K562 (cell line): ENCODE measurements at regions not wholly inside any gene's neighbourhood (a gene's known extent, or its start where the extent isn't known, plus 50 kb on each side); places are given as distances from the start of the nearest gene placed in this dataset.

Experiments used
- BRCA1 ChIP-seq, 2 experiments: fragments of 450-650 bp in 1 of 2; sonication (generic) in 1 of 2; formaldehyde crosslinking in 1 of 2; IDR thresholded peaks; 2 replicates each; pipeline versions ENCODE4 v1.5.0 to v1.6.1; 2017 to 2020; ENCODE audit warnings: mild to moderate bottlenecking in 1 of 2, missing genetic modification reagents in 1 of 2
- JUN ChIP-seq, 2 experiments: sonication (generic) in 1 of 2; formaldehyde crosslinking in 1 of 2; IDR thresholded peaks; 2 replicates each; pipeline versions ENCODE4 v1.6.1 to v1.8.0; 2012 to 2022; ENCODE audit warnings: borderline replicate concordance in 2 of 2, mild to moderate bottlenecking in 2 of 2, improper control_type of control experiment in 1 of 2, low read depth in 1 of 2, low read length in 1 of 2, missing genetic modification reagents in 1 of 2
- NBN ChIP-seq: fragments of 450-650 bp; IDR thresholded peaks from 2 replicates; pipeline ENCODE4 v1.6.1; 2016; ENCODE audit warnings: low read depth, mild to moderate bottlenecking
- POLR2A ChIP-seq: fragments of 450-650 bp; conservative IDR thresholded peaks from 2 replicates; pipeline ENCODE4 v1.6.1; 2016
- PTBP1 ChIP-seq: fragments of 200-400 bp; formaldehyde crosslinking; IDR thresholded peaks from 2 replicates; pipeline ENCODE4 v1.6.1; 2017; ENCODE audit warnings: low read depth, low read length
- RFX5 ChIP-seq: IDR thresholded peaks from 2 replicates; pipeline ENCODE4 v1.6.1; 2011; ENCODE audit warnings: low read depth, mild to moderate bottlenecking, improper control_type of control experiment, low read length
- TRIM24 ChIP-seq, 2 experiments: fragments of 450-650 bp; IDR thresholded peaks; 2 replicates each; pipeline ENCODE4 v1.6.1; 2016
- YY1 ChIP-seq, 3 experiments: IDR thresholded peaks; 2 replicates each; pipeline ENCODE4 v1.6.1; 2011; ENCODE audit warnings: low read length in 2 of 3, mild to moderate bottlenecking in 2 of 3, moderate library complexity in 2 of 3, borderline replicate concordance in 1 of 3, control low read depth in 1 of 3, low read depth in 1 of 3; ENCODE audit not compliant: insufficient read depth in 3 of 3, insufficient replicate concordance in 2 of 3, control insufficient read depth in 1 of 3, insufficient read length in 1 of 3; ENCODE audit errors: extremely low read depth in 1 of 3
- ZNF384 ChIP-seq: IDR thresholded peaks from 2 replicates; pipeline ENCODE4 v1.6.1; 2012; ENCODE audit warnings: low read depth, low read length, improper control_type of control experiment
- TF ChIP-seq, protein P1 (sequence below): fragments of 450-650 bp; IDR thresholded peaks from 2 replicates; pipeline ENCODE4 v1.6.1; 2018; ENCODE audit warnings: mild to moderate bottlenecking, low read depth; ENCODE audit not compliant: partially characterized antibody
- TF ChIP-seq, protein P2 (sequence below), 2 experiments: fragments of 450-650 bp; formaldehyde crosslinking in 1 of 2; IDR thresholded peaks; 2 replicates each; pipeline versions ENCODE4 v1.4.0 to v1.6.1; 2014 to 2020; ENCODE audit warnings: mild to moderate bottlenecking in 2 of 2, borderline replicate concordance in 1 of 2, low read depth in 1 of 2

DNA sequence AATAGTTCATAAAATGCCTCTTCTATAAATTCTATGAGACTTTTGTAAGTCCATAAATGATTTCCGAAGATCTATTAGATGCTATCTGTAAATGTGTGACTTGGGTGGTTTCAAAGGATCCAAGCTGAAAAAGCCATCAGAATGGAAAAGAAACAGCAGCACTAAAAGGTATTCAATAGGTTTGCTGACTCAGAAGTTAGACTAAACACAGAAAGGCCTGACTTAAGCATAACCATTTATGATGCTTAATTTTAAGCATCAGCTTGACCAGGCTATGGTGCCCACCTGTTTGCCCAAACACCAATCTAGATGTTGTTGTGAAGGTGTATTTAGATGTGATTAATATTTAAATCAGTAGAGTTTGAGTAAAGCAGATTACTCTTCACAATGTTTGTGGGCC lies 513.5 kb downstream of the TFAP2A start:
- TF ChIP-seq YY1 (IDR thresholded peaks at IDR 0.05; ENCODE audit: borderline replicate concordance in 1 of 3, control insufficient read depth in 1 of 3, extremely low read depth in 1 of 3, insufficient read depth in 3 of 3, insufficient read length in 1 of 3, insufficient replicate concordance in 2 of 3, low read depth in 1 of 3, low read length in 2 of 3) (no peak), PTBP1 (no peak), POLR2A (no peak), NBN (no peak), RFX5 (no peak), BRCA1 (IDR thresholded peaks at IDR 0.05) (no peak), BRCA1 (CRISPR knock-in tag; IDR thresholded peaks at IDR 0.05) (no peak), TRIM24 (IDR thresholded peaks at IDR 0.05) (no peak), JUN (IDR thresholded peaks at IDR 0.05; ENCODE audit: borderline replicate concordance, low read depth, low read length) (no peak), JUN (CRISPR knock-in tag; IDR thresholded peaks at IDR 0.05; ENCODE audit: borderline replicate concordance) (no peak), ZNF384 (no peak)
- TF ChIP-seq, protein P1, sequence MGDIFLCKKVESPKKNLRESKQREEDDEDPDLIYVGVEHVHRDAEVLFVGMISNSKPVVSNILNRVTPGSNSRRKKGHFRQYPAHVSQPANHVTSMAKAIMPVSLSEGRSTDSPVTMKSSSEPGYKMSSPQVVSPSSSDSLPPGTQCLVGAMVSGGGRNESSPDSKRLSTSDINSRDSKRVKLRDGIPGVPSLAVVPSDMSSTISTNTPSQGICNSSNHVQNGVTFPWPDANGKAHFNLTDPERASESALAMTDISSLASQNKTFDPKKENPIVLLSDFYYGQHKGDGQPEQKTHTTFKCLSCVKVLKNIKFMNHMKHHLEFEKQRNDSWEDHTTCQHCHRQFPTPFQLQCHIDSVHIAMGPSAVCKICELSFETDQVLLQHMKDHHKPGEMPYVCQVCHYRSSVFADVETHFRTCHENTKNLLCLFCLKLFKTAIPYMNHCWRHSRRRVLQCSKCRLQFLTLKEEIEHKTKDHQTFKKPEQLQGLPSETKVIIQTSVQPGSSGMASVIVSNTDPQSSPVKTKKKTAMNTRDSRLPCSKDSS = no peak
- TF ChIP-seq, protein P2, sequence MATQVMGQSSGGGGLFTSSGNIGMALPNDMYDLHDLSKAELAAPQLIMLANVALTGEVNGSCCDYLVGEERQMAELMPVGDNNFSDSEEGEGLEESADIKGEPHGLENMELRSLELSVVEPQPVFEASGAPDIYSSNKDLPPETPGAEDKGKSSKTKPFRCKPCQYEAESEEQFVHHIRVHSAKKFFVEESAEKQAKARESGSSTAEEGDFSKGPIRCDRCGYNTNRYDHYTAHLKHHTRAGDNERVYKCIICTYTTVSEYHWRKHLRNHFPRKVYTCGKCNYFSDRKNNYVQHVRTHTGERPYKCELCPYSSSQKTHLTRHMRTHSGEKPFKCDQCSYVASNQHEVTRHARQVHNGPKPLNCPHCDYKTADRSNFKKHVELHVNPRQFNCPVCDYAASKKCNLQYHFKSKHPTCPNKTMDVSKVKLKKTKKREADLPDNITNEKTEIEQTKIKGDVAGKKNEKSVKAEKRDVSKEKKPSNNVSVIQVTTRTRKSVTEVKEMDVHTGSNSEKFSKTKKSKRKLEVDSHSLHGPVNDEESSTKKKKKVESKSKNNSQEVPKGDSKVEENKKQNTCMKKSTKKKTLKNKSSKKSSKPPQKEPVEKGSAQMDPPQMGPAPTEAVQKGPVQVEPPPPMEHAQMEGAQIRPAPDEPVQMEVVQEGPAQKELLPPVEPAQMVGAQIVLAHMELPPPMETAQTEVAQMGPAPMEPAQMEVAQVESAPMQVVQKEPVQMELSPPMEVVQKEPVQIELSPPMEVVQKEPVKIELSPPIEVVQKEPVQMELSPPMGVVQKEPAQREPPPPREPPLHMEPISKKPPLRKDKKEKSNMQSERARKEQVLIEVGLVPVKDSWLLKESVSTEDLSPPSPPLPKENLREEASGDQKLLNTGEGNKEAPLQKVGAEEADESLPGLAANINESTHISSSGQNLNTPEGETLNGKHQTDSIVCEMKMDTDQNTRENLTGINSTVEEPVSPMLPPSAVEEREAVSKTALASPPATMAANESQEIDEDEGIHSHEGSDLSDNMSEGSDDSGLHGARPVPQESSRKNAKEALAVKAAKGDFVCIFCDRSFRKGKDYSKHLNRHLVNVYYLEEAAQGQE (IDR thresholded peaks at IDR 0.05; ENCODE audit: borderline replicate concordance) = no peak
- TF ChIP-seq, protein P2 (CRISPR knock-in tag; IDR thresholded peaks at IDR 0.05; ENCODE audit: low read depth) = no peak
